NOMO-1 (cell line): ENCODE measurements at regions not wholly inside any gene's neighbourhood (a gene's known extent, or its start where the extent isn't known, plus 50 kb on each side); places are given as distances from the start of the nearest gene placed in this dataset.

ENCODE experiments used
- DNase-seq, 2 experiments: peaks; one replicate each; lab custom pipeline; 2025; ENCODE audit not compliant: unreplicated experiment in 2 of 2; lab: John Stamatoyannopoulos, UW

DNA sequence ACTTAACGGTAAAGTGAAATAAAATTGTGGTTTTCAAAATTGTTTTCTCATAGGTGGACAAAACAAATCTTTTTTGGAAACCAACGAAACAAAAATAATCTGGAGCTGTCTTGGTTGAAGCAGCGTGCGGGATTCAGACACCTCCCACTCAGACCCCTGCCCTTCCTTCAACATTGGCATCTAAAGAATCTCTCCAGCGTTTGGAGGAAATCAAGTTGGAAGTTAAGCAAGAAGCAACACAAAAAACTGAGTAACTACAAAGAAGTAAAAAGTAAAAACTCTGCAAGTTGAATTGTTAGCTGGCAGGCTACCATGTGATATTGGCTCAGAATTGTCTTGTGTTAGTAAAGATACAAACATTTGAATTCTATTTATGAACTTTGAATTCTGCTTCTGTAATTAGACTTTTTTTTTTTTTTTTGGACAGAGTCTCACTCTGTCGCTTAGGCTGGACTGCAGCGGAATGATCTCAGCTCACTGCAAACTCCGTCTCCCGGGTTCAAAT, 361.0 kb upstream of the PMFBP1 start:
- DNase-seq, result no peak

DNA sequence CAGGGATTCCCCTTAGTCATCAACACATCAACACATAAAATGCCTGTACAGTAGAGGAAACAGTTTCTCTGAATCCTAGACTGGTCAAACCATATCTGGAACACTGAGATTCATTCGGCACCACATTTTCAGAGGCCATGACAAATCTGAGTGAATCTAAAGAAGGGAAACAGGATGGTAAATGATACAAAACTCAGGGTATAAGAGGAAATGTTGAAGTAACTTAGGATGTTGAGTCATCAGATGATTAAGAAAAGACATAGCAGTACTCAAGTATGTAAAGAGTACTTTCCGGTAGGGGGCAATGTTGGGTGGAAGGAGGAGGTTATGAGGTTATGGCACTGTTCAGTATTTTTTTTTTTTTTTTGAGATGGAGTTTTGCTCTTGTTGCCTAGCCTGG, 358.5 kb upstream of the PMFBP1 start:
- peak; percentile 30 to 65 for DNase-seq

DNA sequence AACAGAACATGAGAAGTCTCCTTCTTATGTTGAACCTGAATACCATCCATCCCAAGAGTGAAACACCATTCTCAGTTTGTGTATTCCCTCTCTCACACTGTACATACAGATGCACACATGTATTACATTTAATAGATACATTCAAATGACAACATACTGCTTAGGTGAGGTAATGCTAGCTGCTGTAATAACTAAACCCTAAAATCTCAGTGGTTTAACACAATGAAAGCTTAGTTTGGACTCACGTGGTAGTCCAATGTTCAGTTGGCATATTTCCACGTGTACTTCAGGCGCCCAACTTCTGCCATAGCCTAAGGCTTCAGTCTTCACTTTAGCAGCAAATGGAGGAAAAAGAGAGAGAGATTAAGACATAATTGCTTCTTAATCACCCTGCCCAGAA, 351.1 kb upstream of the PMFBP1 start:
- no peak for DNase-seq

DNA sequence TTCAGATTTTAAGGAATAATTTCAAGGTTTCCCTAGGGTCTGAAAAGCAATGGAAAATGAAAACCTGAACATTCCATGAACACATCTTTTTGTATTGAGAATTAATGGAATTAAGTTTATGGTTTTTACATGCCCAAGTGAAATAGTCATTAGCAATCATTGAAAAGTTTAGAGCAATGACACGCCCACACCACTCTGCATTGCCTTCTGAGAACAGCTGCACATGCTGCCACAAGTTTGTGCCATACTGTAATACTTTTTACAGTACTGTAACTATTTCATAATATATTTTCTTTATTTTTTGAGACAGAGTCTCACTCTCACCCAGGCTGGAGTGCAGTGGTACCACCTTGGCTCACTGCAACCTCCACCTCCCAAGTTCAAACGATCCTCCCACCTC, 345.2 kb upstream of the PMFBP1 start:
- no peak for DNase-seq

DNA sequence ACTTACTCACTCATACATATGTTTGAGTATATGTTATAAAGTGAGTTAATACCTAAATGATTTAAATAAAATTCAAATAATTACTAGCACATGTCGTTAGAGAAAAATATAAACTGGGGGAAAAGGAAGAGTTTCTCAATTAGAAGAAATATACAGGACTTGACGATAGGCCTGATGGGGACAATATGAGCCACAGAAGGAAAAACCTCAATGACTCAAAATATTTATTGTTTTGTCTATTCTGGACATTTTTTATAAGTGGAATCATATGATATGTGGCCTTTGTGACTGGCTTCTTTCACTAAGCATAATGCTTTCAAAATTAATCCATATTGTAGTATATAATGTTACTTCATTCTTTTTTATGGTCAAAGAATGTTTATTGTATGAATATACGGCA, 339.2 kb upstream of the PMFBP1 start:
- no peak for DNase-seq

DNA sequence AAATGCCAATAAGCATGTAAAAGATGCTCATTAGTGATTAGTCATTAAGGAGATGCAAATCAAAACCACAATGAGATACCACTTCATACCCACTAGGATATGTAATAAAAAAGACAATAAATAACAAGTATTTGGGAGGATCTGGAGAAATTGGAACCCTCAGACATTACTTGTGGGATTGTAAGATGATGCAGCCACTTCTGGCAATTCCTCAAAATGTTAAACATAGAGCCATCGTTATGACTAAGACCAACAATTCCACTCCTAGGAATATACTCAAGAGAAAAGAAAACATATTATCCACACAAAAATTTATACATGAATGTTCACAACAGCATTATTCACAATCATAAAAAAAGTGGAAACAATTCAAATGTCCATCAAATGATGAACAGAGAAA, 336.2 kb upstream of the PMFBP1 start:
- no peak for DNase-seq

DNA sequence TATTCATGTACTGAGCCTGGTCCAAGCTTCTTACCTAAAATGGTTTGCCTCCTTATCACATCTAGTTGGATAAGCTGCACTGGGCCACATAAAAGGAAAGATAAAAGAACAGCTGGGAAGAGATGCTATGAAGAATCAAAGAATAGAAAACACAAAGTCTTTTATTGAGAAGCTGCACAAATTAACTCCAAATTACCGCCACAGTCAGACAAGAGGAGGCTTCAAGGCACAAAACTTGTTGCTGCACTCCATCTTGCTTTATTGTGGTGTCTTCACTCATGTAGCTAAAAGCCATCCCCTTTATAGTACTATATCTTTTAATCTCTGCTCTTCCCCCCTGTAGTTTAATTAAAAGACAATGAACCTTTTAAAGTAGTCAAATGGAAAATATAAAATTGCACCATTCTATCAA, 330.6 kb upstream of the PMFBP1 start:
- no peak for DNase-seq

DNA sequence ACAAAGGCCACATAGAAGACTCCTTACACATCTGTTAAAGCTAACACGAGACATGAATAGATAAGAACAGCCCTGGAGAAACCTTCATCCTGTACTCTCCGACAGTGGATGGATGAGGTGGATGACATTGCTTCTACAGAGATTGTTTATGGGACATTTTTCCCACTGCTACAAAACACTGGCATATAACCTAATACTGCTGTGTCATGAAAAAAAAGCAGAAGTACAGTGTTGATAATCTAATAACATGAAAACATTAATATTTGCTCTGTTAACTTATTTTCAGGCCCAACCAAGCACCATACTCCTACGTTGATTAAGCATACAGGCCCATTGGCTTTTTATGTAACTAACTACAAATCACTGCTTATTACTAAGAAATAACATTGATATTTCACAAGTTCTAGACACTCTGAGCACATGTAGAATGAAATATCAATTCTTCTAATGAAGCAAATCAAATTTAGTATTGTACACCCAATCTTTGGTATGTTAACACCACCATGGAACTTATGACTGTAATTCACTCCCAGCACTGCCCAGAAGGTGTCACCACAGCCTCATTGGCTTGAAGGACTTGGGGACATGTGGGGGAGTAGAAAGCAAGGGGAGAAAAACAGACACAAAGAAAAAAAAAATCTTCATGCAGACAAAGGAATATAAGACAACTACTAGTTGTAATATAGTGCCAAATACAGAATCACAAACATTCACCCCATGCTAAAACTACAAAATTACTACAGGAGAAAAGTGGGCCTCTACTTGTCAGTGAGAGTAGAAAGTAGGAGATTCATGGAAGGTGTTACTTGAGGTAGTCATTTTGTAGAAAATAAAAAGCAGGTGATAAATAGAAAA, 330.0 kb upstream of the PMFBP1 start:
- DNase-seq, result peak; percentile 3 to 24

DNA sequence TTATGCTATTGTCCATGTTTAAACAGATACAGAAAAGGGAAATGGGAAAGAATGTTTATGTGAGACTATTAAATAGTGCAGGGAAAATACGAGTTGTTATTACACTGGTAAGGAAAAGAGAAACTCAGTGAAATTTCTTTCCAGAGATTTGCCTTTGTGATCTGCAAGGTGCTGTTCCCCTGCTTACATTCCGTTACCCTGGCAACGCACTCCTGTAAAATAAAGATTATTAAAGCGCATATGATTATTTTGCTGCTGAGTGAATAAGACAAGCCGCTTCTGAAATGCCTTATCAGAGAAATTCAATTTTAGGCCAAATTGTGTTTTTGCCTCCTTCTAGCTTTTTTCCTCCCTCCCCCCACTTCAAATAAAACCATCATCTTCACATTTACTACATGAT, 328.6 kb upstream of the PMFBP1 start:
- no peak for DNase-seq

DNA sequence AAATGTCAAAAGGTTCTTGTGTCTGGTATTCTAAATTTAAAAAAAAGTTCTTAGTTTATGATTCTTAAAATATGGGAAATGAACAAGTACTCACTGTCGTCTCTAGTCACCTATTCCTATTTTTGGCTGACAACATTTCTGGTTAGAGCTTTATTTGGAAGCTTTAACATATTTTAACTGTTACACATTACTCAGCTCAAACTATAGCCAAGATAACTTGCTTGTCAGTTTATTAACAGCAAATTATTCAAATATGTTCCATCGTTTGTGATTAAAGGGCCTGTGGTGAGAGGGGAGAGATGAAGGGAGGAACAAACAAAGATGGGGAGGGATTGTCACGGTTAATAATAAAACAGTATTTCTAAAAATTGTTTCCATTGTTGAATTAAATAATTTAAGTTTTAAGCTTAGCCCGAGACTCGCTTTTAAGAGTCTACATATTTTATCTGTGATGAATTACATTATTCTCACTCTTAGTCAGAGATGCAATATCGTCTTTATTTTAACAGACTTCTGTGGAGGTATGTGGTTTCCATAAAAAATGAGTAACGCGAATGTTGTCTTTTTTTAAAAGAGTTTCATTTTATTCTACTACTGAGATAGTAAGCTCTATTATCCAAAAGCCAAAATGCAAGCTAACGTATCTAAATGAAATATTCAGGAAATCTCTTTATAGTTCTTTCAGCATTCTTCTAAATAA, 321.9 kb upstream of the PMFBP1 start:
- no peak for DNase-seq

DNA sequence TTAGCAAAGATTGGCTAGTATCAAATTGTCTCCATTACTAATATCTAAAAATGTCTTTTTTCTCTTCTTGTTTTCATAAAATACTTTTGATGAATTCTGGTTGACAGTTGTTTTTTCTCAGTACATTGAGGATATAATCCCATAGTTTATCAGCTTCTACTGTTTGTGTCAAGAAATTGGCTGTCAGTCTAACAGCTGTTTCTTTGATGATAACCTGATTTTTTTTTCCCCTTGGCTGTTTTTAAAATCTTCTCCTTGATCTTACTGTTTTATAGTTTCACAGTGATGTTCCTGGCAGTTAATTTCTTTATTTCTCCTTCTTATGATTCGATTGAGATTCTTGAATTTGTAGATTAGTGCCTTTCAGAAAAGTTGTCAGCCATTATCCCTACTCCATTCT, 315.3 kb upstream of the PMFBP1 start:
- DNase-seq, result no peak

DNA sequence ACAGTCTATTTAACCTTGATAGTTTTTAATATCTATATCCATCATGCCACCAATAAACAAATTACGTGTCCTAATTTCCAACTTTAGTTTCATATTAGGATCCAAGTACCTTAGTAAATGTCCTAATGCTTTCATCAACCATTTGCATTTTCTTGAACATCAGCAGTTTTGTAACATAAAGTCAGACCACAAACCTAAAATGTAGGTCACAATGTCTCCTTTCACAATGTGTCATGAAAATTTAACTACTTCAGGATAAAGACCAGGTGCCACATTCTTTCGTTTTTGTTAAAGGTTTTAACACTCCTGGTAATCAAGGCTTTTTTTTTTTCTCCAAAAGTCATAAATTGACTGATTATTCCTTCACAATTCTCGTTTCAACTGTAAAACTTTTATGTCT, 310.7 kb upstream of the PMFBP1 start:
- no peak for DNase-seq

DNA sequence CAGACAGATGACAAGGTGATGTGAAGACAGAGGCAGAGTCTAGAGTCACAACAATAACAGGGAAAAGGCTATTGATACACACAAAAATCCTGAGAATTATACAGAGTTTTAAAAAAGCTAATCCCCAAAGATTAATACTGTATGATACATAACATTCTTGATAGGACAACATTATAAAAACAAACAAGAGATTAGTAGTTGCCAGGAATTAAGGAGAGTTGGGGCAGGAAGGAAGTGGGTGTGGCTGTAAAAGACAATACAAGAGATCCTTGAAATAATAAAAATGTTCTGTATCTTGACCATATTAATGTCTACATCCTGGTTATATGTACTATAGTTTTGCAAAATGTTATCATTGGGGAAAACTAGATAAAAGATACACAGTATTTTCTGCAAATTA, 309.5 kb upstream of the PMFBP1 start:
- DNase-seq, result no peak

DNA sequence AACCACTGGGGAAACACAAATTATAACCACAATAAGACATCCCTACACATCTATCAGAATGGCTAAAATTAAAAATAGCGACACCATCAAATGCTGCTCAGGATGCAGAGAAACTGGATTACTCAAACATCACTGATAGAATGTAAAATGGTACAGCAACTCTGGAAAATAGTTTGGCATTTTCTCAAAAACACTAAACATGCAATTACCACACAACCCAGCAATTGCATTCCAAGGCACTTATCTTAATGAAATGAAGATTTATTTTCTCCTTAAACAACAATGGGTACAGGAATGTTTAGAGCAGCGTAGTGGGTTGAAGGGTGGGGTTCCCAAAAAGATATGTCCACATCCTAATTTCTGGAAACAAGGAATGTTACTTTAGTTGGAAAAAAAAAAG, 309.0 kb upstream of the PMFBP1 start:
- DNase-seq, result no peak

DNA sequence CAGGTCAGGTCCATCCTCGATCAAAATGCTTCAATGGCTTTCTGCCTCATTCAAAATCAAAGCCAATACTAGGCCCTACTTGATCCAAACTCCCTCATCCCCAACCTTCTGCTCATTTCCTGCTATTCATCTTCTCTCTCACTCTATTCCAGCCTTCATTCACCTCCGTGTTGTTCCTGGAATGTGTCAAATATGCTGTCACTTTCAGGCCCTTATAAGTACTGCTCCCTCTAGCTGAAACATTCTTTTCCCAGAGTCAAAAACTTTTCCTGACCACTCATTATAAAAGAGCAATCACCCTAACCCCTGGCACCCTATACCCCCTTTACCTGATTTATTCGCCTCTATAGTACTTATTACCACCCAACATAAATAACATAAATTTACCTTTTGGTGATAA, 303.7 kb upstream of the PMFBP1 start:
- DNase-seq, result no peak

DNA sequence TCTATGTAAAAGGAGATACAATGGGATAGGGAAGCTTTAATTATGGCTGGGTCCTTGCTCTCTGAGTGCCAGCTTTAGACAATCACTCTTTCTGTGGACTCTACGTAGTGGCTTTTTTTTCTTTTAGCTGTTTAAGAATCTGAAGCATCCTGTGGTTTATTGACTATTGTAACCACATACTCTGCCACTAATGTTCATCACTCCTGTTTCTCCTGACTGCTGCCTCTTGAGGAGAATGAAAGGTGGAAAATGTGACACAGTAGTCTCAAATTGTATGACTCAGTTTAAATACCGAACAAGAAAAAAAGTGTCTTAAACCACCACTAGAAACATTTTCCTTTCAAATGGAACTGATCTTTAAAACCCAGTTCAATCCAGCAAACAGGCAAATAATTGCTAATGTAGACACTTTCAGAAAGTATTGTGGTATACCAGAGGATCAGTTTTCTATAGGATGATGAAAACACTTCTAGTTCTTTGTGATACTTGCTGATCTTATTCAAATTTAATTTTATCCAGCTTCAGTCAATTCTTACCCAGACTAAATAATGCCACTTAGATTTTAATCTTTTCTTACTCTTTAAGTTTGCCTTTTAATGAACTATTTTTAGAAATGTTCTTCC, 302.7 kb upstream of the PMFBP1 start:
- no peak for DNase-seq

DNA sequence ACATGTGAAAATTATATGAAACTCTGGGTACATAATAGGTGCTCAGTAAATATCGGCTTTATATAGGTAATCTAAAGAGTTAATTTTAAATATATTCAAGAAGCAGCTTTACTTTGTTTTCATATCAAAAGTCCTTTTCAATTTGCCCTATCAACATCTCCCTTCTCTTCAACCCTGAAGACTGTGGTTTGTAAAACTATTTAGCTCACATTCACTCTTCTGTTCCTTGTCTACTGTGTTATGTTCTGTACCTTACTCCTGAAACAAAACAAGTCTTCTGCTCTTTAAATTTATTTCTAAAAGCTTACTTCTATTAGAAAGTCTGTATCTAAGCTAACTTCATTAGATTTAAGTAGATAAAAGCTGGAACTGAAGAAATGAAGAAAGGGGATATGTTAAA, 301.7 kb upstream of the PMFBP1 start:
- no peak for DNase-seq

DNA sequence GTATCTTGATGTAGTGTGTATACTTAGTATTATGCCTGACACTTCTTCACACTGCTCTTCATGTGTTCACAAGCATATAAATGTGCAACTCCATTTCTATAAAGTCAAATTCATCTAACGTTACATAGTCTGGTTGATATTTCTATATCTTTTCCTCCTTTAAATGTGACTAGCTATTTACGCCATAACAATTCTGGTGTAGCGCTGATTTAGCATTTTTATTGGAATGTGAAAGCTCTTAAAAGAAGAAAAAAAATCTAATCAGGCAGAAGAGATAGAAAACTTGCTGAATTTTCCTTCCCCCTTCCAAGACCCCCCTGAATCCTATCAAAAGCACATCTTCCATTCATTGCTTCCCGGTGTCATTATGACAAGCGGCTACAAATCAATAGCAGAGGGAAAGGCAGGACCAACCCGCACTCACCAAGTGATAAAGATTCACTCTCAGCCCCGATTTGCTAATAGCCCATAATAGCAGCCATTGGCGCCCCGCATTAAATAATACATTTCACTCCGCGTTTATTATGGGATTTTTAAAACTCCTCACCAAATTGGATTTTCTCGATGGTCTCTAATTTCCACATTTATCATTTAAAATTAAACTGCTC, 299.5 kb upstream of the PMFBP1 start:
- no peak for DNase-seq

DNA sequence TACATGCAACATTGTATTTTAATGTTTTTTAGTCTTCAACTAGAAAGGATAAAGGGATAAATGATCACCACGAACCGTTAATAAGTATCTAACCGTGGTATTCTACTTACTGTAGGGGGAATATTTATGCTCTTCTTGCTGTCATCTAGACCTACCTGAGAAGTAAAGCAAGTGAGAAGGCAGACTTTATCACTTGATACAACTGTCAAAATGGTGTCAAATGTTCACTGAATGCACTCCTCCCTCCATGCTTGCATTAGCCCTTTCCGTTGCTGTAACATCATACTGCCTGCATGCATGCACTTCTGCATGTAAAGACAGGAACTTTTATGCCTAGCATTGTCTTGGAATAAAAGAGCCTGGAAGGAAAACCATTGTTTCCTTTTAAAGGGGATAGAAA, 298.6 kb upstream of the PMFBP1 start:
- DNase-seq, result no peak

DNA sequence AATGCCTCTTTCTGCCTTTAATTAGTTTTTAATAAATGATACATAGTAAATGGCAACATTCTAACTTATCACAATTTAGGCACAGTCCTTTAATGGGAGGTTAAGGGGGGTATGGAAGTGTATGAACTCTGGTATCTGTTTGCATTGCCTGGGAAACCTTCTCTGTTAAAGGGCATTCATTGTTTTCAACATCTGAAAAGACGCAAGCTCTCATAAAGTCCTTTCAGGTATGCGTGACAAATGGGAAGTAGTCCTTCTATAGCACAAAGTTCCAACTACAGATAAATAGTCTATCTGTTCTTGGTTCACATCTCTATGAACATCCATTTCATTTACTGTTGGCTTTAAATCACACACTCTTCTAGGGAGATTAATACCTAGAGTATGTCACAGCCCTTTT, 298.0 kb upstream of the PMFBP1 start:
- no peak for DNase-seq

DNA sequence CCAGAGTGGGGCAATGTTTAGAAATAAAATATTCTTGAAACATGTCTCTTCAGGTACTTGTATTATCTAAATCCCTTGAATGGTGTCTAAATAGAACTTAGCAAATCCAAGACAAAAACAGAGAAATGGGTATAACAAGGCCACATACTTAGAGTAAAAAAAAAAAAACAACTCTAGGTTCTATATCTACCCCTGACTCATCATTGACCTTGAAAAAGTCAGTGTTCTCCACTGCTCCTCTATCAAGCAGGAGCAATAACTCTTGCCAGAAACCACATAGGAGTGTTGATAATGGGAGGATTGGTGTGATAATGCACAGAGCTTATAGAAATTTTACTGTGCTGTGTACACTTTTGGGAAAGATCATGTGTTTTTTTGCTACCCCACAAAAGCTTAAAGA, 296.6 kb upstream of the PMFBP1 start:
- no peak for DNase-seq
